Inflammatory macrophage treated with lipopolysaccharide for 1 hour (primary cell): ENCODE measurements at regions not wholly inside any gene's neighbourhood (a gene's known extent, or its start where the extent isn't known, plus 50 kb on each side); places are given as distances from the start of the nearest gene placed in this dataset.
A peak's percentile ranks its signal among the peaks of the same experiment; 100 is the strongest.
"Not testable (repeated sequence)": the region's sequence is repeated elsewhere in the genome, so short reads cannot be mapped to it uniquely, and the experiment has no call there.

Source experiments
- DNase-seq, 2 donors: peaks; one replicate each; pipeline ENCODE4 v3.0.0-alpha.2; 2020 to 2022

DNA sequence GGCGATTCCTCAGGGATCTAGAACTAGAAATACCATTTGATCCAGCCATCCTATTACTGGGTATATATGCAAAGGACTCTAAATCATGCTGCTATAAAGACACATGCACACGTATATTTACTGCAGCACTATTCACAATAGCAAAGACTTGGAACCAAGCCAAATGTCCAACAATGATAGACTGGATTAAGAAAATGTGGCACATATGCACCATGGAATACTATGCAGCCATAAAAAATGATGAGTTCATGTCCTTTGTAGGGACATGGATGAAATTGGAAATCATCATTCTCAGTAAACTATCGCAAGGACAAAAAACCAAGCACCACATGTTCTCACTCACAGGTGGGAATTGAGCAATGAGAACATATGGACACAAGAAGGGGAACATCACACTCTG lies 93.1 kb upstream of the NT5E start:
- DNase-seq = not testable (repeated sequence)

DNA sequence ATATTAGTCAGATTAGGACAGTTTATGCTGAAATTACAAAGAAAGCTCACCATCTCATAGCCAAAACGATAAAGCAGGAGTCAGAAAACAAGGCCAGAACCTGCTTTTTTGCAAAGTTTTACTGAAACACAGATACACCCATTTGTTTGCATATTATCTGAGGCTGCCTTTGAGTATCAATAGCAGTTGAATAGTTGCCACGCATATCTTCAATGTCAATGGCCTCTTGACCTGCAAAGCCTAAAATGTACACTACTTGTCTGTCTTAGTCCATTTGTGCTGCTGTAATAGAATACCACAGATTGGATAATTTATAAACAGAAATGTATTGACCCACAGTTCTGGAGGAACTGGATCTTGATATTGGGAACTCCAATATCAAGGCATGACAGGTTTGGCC lies 94.1 kb upstream of the NT5E start:
- no peak for DNase-seq

DNA sequence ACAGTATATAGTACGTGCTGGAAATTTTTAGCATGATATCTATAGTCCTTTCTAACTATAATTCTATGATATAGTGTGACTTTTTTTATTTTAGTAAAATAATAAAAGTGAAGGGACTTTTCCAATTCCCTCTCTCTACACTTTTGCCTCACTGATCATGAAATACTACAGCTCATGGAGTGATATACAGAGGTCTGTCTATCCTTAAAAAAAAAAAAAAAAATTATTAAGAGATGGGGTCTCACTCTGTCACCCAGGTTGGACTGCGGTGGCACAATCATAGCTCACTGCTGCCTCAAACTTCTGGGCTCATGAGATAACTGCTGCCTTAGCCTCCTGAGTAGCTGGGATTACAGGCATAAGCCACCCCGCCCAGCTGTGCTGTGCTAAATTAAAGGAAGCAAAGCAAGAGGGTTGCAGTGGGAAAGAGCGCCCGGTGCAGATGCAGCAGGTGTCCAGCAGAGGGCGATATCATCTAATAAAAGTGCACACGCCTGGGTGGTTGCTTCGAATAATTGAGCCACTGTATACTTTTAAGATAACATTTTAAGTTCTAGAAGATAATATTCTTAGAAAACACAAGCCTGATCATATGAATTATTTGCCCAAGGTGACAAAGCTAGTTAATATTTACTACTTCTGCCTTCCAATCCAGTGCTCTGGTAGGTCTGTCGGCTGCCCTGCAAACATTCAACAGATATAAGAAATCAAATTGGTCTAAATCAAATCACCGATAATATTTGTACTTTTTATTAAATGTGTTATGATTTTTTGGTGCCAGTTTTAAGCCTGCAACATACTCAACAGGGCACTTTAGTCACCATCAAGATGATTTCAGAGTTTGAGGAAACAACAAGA lies 94.9 kb upstream of the NT5E start:
- peak; percentile 37 to 79 for DNase-seq

DNA sequence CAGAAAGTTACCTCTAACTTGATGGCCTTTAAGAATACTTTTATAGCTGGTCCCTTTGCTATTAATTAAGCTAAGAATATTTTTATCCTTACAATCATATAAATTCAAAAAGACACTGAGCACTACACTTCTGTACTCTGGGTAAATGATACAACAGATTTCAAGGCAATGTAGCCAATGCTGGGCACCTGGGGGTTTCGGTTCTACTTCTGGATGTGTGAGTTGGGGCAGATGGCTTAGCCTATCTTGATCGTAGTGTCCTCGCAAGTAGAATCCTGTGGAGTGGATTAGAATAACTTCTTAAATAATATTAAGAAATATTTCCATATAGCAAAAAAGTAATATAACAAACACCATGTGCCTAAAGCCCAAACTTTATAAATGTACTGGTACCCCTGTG lies 96.9 kb upstream of the NT5E start:
- no peak for DNase-seq

DNA sequence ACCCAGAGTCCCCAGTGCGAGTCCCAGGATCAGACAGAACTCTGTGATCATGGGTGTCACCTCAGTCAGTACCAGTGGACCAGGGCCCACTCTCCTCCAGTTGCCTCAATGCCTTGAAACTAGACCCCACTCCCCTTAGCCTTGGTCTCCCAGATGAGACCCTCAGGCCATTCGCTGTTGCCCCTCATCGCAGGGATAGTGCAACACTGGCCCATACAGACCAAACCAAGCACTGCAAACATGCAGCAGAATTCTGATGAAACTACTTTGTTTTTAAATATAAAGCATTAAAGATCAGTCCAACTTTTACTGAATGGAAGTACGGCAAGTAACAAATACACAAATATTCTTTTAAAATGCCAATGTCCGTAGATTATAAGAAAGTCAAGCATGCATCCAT lies 101.2 kb upstream of the NT5E start:
- DNase-seq = no peak

DNA sequence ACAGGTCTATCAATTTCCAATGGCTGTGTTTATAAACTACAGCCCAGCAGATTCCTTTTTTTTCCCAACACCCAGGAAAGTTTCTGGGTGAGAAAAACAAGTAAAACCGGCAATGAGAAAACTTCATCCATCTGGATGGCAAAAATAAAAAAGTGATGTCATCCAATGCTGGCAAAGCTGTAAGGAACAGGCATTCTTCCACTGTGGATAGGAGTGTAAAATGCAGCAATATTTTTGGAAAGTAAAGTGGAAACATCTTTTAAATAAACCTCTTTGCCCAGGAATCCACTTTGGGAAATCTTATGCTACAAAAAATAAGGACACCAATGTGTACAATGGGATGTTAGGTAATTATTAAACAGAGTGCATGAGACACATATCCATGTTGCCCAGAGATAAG lies 102.1 kb upstream of the NT5E start:
- DNase-seq = no peak

DNA sequence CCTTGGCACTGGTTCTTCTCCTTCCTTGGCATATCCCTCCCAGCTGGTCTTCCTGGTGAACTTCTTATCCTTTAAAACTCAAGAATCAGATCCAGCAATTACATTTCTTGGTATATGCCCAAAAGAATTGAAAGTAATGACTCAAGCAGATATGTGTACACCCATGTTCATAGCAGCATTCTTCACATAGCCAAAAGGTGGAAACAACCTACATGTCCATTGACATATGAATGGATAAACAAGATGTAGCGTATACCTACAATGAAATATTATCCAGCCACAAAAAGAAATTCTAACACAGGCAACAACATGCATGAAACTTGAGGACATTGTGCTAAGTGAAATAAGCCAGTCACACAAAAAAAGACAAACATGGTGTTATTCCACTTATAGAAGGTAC lies 103.7 kb upstream of the NT5E start:
- DNase-seq = no peak

DNA sequence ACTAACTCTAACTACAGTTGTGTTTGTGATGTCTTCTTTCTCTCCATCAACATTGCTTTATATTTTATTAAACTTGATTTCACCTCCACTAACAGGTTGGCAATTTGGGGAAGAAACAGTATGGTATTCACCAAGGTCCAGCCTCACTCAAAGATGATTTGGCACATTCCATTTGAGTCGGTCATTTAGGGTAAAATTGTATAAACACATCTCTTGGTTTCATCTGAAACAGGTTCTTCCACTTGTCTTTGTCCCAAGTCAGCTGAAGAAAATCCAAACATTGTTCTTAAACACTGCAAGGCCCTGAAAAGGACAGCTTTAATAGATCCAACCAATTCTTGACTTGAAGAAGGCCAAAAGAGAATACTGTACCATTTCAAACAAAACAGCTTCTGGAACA lies 104.9 kb upstream of the NT5E start:
- DNase-seq = no peak

DNA sequence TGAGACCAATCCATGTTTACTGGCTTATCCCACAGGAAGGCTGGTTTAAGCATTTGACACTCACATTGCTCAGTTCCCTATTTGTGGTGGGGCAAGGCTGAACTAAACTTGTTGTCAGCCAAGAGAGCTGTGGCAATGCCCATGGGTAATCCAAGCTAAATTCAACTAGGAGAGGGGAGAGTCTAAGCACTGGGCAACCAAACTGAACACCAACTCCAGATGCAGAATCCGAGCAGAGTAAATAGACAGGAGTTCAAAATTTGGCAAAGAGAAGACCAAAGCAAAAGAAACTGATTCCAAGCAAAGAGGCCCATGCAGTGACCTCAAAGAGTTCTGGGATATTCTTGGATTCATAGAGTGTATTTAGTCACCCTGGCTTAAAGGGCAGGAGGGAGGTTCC lies 106.5 kb upstream of the NT5E start:
- DNase-seq = no peak

DNA sequence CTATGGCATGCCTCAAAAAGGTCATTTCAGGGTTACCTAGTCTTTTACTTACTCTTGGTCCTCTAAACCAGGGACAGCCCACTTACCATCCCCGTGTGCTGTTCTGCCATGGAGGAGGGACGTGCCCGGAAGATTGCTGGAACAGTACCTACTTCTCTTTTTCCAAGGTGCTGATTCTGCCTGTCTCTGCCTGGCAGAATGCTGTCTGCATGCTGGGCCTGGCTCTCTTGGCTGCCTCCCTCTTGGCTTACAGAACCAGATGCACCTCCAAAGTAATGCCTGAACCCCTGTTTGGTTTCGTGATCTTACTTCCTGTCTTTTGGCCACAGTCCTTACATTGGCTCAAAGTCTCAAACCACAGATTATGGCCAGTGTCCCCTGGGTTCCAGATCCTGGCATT lies 120.7 kb upstream of the NT5E start:
- DNase-seq = no peak

DNA sequence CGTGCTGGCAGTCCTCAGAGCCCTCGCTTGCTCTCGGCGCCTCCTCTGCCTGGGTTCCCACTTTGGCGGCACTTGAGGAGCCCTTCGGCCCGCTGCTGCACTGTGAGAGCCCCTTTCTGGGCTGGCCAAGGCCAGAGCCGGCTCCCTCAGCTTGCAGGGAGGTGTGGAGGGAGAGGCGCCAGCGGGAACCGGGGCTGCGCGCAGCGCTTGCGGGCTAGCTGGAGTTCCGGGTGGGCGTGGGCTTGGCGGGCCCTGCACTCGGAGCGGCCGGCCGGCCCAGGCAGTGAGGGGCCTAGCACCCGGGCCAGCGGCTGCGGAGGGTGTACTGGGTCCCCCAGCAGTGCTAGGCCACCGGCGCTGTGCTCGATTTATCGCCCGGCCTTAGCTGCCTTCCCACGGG lies 124.1 kb upstream of the NT5E start:
- not testable (repeated sequence) for DNase-seq

DNA sequence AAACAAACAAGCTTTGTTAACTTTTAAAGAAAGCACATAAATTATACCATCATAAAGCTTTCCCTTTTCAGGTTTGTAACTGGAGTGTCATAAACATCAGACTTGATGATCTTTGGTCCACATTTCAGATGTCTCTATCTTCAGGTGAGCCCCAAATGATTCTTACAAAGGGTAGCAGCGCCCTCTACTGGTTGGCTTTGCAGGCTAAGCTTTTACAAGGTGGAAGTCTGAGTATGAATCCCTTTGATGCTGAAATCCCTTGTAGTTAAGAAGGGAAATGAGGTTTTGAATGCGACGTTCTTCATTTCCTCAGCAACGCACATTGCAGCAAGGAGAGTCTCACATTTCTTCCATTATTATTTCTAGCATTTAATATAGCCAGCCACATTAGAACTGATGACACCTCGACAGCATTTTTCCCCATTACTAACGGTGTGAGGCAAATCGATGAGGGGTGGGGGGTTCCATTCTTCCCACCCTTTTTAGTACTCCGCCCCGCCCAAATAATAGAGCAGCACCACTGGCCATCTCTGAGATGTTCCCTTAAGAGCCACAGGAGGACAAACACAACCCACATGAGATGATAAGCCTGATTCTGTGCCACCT lies 126.3 kb upstream of the NT5E start:
- DNase-seq = peak; percentile 29 to 76

DNA sequence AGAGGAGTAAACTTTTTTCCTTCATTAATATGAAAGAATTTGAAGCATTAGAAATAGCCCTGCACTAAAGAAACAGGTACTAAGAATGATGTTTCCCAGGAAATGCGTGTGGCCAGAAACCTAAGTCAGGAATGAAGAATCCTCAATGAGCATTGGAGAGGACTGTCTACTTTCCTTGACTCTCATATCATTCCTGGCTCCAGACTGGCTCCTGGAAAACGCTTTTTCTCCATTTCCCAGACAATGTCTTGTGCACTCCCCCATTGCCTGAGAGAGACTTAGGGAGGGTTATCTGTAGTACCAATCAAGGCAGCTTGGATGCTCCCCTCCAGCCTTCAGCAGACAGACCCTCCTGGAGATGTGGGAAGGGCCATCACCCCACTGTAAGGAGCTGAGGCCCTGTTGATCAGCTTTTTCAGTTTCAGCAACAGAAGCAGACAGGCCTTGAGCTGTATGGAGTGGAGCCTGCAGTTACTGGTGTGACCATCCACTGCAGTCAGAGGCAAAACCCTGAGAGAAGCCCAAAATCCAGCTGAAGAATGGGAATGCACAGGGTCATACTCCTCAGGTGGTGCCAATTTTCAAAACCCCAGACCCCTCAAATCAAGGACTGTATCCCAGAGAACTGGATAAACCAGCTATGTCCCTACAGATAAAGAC lies 127.3 kb upstream of the NT5E start:
- DNase-seq = no peak

DNA sequence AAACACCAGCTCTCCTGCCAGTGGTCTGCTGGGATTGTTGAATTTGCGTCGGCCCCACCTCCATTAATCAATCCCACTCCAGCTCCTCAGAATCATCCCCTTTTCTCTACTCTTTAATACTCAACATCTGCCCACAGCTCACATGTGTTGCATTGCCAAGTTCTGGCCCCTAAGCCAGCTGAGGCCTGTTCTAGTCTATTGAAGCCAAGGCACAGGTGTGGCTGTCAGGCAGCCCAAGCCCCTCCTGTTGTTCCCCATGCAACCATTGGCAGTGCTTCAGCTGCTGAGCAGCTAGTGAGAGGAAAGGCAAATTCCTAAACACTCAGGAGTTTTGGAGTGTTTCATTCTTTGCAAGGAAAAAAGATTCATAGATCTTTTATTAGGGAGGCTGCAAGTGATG lies 128.0 kb upstream of the NT5E start:
- DNase-seq = no peak

DNA sequence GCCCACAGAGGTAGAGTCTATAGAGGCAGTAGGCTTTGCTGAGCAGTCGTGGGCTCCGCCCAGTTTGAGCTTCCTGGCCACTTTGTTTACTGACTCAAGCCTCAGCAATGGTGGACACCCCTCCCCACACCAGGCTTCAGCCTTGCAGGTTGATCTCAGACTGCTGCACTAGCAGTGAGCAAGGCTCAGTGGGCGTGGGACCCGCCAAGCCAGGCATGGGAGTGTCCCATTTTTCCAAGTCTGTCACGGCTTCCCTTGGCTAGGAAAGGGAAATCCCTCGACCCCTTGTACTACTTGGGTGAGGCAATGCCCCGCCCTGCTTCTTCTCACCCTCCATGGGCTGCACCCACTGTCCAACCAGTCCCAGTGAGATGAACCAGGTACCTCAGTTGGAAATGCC lies 135.3 kb upstream of the NT5E start:
- DNase-seq = no peak

DNA sequence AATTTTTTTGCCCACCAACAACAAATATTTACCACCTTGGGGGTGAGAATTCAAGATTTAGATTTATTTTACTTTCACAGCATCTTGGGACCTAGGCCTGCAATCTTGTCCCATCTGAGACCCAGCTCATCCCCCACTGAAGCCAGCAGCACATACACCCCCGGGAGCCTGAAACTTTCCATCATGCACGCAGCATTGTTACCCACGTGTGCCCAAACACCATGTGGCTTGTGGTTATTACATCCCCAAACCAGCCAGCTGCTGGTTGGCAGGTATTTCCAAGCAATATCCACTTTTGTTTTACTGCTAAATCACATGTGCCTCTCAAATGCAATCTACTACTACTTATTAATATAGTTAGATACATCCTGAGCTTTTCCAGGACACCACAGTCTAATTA lies 149.3 kb upstream of the NT5E start:
- DNase-seq = no peak

DNA sequence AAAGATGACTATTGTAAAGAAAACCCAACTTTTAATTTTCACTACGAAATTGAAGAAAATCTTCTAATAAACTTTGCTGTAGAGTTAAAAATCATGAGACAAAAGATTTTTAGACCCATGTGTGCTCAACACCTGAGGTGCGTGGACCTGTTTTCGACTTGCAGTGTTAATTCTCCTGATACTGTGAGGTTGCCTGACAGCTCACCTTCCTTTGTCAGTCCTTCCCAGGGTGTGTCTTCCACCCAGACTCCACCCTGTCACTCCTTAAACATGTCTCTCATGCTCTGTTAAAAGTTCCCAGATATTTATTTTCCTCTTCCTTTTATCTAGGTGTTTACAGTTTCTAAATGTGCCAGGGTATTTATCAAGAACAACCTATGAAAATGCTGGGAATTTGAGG lies 151.3 kb upstream of the NT5E start:
- no peak for DNase-seq

DNA sequence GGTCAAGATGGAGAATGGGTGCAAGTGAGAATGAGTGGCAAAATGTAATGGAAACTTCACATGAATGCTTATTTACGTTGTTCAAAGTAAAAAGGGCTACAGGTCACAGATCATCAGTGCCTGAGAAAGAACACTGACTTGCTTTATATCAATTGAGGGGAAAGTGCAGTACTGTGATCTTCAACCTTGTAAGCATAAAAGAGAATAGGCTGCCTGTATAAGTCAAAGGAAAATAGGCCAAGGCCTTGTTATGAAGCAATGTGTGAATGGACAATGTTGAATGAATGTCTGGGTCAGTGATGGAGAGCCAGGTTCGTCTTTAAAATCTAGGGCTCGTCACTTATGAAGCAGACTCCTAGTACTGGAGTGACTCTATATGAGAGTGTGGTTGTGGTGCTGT lies 158.6 kb upstream of the NT5E start:
- no peak for DNase-seq

DNA sequence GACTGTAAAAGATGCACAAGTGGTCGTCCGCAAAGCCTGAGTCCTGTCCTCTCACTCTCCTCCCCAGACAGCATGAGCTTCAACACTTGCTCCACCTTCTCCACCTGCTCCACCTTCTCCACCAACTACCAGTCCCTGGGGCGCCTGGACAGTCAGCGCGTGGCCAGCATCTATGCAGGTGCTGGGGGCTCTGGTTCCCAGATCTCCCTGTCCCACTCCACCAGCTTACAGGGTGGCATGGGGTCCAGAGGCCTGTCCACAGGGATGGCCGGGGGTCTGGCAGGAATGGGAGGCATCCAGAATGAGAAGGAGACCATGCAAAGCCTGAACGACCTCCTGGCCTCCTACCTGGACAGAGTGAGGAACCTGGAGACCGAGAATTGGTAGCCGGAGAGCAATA lies 162.2 kb upstream of the NT5E start:
- no peak for DNase-seq

DNA sequence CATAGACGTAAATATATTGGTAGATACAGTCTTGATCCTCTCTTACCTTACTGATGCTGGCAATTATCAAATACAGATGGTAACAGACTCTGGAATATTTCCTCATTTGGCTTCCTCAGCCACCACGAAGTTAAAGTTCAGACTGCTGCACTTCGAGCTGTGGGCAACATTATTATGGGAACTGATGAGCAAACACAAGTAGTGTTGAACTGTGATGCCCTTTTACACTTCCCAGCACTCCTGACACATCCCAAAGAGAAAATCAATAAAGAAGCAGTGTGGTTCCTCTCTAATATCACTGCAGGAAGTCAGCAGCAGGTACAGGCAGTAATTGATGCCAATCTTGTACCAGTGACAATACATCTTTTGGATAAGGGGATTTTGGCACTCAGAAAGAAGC lies 162.7 kb upstream of the NT5E start:
- DNase-seq = no peak

DNA sequence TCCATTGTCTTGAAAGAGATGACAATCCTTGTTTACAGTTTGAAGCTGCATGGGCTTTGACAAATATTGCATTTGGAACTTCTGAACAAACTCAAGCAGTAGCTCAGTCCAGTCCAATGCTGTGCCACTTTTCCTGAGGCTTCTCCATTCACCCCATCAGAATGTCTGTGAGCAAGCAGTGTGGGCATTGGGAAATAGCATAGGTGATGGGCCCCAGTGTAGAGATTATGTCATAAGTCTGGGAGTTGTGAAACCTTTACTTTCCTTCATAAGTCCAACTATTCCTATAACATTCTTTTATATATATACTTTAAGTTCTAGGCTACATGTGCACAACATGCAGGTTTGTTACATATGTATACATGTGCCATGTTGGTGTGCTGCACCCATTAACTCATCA lies 163.4 kb upstream of the NT5E start:
- DNase-seq = not testable (repeated sequence)

DNA sequence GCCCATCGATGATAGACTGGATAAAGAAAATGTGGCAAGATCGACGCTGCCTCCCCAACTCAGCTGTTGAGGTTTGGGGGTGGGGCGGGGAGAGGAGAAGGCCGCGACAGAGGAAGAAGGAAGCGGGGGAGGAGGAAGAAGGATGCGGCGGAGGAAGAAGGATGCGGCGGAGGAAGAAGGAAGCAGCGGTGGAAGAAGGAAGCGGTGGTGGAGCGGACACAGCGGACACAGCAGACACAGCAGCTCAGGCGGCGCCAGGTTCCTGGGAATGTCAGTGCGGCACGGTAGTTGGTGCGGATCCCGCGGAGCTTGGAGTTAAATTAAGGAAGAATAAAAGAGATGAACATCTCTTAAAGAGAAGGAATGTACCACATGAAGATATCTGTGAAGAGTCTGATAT lies 163.9 kb upstream of the NT5E start:
- DNase-seq = no peak

DNA sequence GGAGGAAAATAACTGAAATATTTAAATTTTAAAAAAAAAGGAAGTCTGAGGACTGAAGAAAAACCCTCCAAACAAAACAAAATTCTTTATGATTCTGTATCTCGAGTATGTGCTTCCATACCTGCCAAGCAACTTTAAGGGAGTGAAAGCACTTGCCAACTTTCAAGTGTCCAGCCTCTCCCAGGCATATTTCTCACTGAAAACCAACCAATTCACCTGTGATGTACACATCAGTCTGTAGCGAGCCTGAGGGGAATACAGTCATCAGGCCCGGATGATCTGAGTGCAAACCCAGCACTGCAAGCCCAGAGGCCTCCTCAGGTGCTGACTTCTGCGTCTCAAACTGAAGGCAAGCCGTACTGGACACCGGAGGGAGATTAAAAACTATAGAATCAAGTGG lies 164.8 kb upstream of the NT5E start:
- DNase-seq = no peak

DNA sequence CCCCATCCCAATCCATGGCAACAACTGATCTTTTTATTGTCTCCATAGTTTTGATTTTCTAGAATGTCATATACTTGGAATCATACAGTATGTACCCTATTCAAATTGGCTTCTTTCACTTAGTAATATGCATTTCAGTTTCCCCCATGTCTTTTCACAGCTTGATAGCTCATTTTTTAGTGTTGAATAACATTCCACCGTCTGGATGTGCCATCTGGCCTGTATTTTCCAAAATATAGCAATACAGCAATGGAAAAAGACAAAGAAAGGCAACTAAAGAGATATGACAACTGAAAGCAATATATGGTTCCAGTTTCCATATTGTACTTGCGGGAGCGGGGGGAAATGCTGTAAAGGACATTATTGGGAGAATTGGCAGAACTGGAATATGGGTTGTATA lies 166.4 kb upstream of the NT5E start:
- DNase-seq = no peak
